ENCODE measurements at regions not wholly inside any gene's neighbourhood (a gene's known extent, or its start where the extent isn't known, plus 50 kb on each side); places are given as distances from the start of the nearest gene placed in this dataset.

GRCh38 chr9:129267141-129267540 lies 89.1 kb upstream of the IER5L start:
- Histone ChIP-seq H3K9me3 (no peaks in the 10 kb centered on the region), H3K27ac (no peak overlapping the region), H3K27me3 (no peaks in the 10 kb centered on the region), H3K4me1 (peaks cover 0 to 19% (median 0%) of the 10 kb centered on the region in 12 donors), H3K4me3 (no peak overlapping the region), H3K36me3 (no peaks in the 10 kb centered on the region)
- DNase-seq (peak in 1 of 5 donors; percentile 16), ATAC-seq (no peak)
- WGBS, 4 donors: 88 to 90% (median 89%) methylated on average over 10 of the region's 10 CpGs
- intact Hi-C loops (cut with DNase I): loop anchor here in 2 of 10 donors (5.0 kb wide), 1 partner anchor 50 kb away; no protein-coding TSS in a partner anchor
- TF ChIP-seq POLR2A (IDR thresholded peaks at IDR 0.05) (no peak), CTCF (IDR thresholded peaks at IDR 0.05) (no peak)

GRCh38 chr9:129266536-129266935 lies 88.5 kb upstream of the IER5L start:
- Histone ChIP-seq H3K27me3 (no peaks in the 10 kb centered on the region), H3K27ac (no peak overlapping the region), H3K9me3 (no peaks in the 10 kb centered on the region), H3K4me1 (peaks cover 0 to 24% (median 0%) of the 10 kb centered on the region in 12 donors), H3K4me3 (no peak overlapping the region), H3K36me3 (no peaks in the 10 kb centered on the region)
- WGBS, 4 donors: 70 to 86% (median 81%) methylated on average over 5 of the region's 5 CpGs
- DNase-seq (peak in 1 of 5 donors; percentile 1), ATAC-seq (no peak)
- TF ChIP-seq POLR2A (IDR thresholded peaks at IDR 0.05) (no peak), CTCF (IDR thresholded peaks at IDR 0.05) (no peak)
- intact Hi-C loops (cut with DNase I): loop anchor here in 2 of 10 donors (5.0 kb wide), 1 partner anchor 51 kb away; no protein-coding TSS in a partner anchor

- H3K9me3 ChIP-seq: no peaks in the 10 kb centered on the region
- ATAC-seq (no peak), DNase-seq (no peak)
- WGBS, 4 donors: 77 to 93% methylated on average over 5 of the region's 5 CpGs; no CpG with 5 or more reads in 2 of the 4 donors
- no peak overlapping the region for H3K27ac ChIP-seq
- peaks cover 0 to 12% (median 0%) of the 10 kb centered on the region in 12 donors for H3K4me1 ChIP-seq
- peaks cover 0 to 3% (median 0%) of the 10 kb centered on the region in 9 donors for H3K27me3 ChIP-seq
- intact Hi-C loops (cut with DNase I): no loop called here
- H3K36me3 ChIP-seq: no peaks in the 10 kb centered on the region
- TF ChIP-seq CTCF (IDR thresholded peaks at IDR 0.05): no peak
- no peak for TF ChIP-seq POLR2A (IDR thresholded peaks at IDR 0.05)
- H3K4me3 ChIP-seq: no peak overlapping the region
Measured at GRCh38 chr9:129264388-129264787, 86.3 kb upstream of the IER5L start.

- no peaks in the 10 kb centered on the region for H3K9me3 ChIP-seq
- peaks cover 0 to 17% (median 4%) of the 10 kb centered on the region in 12 donors for H3K4me1 ChIP-seq
- DNase-seq (peak in 1 of 5 donors; percentile 24), ATAC-seq (no peak)
- WGBS, 4 donors: 83 to 87% (median 84%) methylated on average over 8 of the region's 8 CpGs
- no peak overlapping the region for H3K4me3 ChIP-seq
- intact Hi-C loops (cut with DNase I): no loop called here
- no peaks in the 10 kb centered on the region for H3K36me3 ChIP-seq
- peaks cover 0 to 9% (median 0%) of the 10 kb centered on the region in 9 donors for H3K27me3 ChIP-seq
- no peak for TF ChIP-seq POLR2A (IDR thresholded peaks at IDR 0.05)
- no peak for TF ChIP-seq CTCF (IDR thresholded peaks at IDR 0.05)
- H3K27ac ChIP-seq: no peak overlapping the region
Measured at GRCh38 chr9:129263836-129264235, 85.8 kb upstream of the IER5L start.

Data from heart left ventricle (tissue), 16 donors.